HG03108 (cell line): ENCODE measurements at regions not wholly inside any gene's neighbourhood (a gene's known extent, or its start where the extent isn't known, plus 50 kb on each side); places are given as distances from the start of the nearest gene placed in this dataset.

Experiments
- ATAC-seq: cut with Tn5 transposase; IDR thresholded peaks from one replicate; pipeline ENCODE4 v1.9.1; 2021; ENCODE audit warnings: moderate library complexity; ENCODE audit not compliant: unreplicated experiment

DNA sequence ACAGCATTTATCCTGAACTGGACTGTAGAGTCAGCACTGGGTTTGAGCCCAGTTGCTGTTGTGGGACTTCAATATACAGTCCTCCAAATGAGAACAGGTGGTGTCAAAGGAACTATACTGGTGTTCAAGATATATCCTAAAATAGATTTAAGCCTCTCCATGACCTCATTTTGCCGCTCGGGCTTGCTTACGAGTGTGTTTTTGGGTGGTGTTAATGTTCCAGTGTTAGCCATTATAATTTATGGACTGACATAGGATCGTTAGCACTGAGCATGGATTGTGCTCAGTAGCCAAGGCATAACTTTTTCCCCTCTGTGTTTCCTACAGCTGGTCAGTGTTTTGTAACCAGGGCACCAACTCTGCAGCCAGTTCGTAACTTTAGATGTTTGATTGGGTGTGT lies 306.6 kb downstream of the SPATA31D1 start:
- no peak for ATAC-seq

DNA sequence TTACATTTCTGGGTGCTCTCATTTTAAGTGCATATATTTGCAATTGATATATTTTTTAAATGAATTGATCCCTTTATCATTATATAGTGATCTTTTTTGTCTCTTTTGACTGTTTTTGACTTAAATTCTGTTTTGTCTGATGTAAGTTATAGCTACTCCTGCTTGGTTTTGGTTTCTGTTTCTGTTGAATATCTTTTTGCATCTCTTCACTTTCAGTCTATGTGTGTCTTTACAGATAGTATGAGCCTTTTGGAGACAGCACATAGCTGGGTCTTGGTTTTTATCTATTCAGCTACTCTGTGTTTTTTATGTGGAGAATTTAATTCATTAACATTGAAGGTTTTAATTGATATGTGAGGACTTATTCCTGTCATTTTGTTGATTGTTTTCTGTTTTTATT lies 311.3 kb downstream of the SPATA31D1 start:
- ATAC-seq: no peak

DNA sequence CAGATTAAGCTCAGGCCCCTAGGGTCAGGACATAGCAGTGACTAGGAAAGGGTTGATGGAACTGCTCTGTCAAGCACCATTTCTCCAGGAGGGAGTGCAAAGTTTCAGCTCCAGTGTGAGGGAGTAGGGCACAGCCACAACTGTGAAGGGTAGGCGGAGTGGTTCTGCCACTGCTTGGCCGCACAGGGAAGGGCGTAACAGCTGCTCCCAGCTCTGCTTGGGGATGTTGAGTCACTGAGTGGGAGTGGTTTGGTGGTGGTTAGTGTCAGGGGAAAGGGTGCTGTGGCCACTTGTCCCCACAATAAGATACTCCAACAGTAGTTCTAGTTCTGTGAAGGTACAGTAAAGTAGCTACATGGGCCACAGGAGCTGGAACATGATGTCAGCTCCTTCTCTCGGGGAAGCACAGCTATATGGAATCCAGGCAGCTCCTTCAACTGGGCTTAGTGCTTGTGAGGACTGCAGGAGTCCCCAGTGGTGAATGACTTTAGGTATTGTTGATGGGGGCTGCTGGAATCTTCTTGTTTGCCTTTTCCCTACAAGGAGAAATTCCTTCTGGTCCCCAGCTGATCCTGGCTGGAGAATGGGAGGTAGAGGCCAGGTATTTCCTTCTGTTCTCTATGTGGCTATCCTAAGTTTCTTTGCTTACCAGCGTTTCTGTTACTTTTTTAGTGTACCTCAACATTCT lies 314.5 kb downstream of the SPATA31D1 start:
- ATAC-seq: no peak

DNA sequence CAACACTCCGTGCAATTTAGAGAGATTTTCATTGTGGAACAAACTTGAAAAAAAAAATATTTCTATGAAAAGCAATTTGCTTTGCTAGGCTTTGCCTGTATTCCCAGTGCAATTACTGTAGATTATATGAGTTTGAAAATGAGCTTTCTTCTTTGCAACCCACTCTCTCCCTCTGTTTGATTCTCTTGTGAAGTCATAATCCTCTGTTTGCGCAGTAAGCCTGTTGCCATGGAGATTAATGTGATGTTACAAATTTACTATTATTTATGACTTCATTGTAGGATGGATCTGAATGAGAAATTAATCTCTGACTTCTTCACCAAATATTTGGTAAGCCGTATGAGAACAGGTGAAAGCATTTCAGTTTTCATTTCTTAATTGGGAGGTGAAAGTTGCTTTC lies 320.3 kb downstream of the SPATA31D1 start:
- no peak for ATAC-seq

DNA sequence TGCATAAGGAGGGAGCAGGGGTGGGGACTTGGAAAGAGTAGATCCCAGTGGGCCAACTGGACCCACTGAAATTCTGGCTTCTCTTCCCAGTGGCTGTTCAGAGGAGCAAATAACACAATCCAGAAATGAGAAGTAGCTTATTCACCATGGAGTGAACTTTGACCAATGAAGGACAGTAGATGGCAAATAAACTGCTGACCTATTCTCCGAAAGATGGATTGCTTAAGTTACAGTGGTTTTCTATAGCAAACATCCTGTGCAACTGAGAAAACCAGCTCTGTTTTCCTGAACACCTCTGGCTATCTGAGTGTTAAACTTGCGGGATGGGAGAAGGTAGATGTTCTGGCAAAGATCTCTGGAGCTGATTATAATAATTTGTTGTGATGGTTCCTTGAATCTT lies 325.1 kb downstream of the SPATA31D1 start:
- no peak for ATAC-seq

DNA sequence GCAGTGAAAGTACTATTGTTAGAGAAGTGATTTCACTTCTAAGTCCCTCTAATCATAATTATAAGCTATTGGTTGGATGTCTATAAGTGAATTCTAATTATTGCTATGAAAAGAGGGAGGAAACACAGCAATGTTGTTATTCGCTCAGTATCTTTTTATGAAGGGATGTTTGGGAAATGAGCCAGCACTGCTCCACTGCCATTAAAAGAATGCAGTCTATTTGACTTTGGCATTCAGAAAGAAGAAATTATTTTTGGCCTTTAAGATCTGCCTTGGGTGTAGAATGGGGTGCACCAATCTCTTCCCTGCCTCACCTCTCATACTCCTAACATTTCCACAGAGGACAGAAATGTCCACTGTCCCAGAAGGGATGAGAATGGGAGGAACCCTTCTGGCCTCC lies 332.0 kb downstream of the SPATA31D1 start:
- no peak for ATAC-seq

DNA sequence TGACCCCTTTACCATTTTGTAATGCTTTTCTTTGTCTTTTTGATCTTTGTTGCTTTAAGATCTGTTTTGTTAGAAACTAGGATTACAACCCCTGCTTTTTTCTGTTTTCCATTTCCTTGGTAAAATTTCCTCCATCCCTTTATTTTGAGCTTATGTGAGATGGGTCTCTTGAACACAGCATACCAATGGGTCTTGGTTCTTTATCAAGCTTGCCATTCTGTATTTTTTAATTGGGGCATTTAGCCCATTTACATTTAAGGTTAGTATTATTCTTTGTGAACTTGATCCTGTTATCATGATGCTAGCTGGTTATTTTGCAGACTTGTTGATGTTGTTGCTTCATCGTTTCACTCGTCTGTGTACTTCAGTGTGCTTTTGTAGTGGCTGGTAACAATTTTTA lies 337.3 kb downstream of the SPATA31D1 start:
- ATAC-seq: no peak

DNA sequence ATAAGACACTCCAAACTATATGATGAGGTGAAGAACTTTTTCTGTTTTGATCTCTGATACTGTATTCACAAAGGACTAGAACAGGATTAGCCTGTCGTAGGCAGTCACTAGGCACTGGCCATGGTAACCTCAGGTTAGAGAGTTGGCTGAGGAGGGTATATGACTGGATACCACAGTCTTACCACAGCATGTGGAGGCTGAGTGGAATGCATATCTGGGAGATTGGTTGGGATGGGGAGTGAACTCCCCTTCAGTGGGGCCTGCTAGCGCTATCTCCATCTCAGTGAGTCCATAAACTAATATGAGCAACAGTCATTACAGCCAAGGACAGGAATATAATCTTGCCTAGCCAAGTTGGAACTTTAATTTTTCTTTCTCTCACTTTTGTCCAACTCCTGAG lies 339.1 kb downstream of the SPATA31D1 start:
- ATAC-seq: no peak

DNA sequence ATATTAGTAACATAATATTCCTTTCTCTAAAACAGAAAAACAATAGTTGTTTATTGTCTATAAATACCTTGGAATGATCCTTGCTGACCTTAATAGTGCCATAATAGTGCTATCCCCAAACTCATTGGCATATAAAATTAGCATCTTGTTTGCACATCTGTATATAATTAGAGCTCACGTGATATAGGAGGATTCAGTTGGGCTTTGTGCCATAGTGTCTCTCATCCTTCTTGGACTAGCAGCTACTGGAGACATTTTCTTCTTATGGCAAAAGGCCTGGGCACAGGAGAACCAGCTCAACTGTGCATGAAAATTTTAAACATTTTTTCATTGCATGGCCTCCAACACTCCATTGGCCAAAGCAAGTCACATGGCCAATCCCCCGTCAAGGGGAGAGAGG lies 342.5 kb downstream of the SPATA31D1 start:
- no peak for ATAC-seq

DNA sequence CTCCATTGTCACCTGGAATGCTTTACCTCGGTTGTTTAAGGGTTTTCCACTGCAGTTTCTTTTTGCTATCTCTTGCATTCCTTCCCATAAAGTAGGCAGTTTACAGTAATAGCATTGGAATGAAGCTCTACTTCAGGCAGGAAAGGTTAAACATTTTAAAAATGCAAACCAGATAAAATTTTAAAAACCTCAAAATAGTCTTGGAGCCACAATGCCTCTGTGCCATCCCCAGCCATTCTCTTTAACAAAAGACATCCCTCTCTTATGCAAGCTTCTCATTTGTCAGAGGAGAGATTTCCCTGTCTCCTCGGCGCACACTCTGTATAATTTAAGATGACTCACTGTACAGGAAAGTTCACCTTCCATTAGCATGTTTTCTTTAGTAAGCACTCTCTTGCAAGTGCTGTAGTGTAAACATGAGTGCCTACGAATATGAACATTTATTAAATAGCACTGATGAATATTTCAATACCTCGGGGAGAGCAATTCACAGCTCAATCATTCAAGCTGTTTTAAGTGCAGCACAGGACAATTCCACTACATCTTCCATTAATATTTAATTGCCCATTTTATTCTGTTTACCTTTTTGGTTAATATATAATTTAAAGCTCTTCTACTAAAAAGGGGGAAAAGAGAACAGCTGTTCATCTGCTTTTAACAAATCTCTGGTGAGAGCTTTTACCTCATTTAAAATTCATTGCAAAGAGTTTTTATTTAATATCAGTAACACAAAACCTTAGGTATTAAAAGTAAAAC lies 343.6 kb downstream of the SPATA31D1 start:
- no peak for ATAC-seq

DNA sequence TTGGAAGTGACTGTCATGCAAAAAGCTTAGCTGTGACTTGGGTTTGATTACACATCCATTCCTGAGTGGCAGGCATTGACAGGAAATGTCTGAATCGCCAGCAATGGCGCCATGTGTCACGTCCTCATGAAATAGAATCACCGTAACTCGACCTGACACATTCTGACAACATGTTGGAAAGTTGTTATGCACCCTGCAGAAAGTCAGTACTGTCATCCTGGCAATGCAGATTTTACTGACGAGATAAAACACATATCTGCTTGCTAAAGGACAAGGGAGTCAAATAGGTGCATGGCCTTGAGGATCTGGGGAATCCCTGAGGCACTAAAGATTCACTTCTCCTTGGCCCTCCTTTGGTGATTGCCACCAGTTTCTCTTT lies 344.2 kb downstream of the SPATA31D1 start:
- ATAC-seq: no peak

DNA sequence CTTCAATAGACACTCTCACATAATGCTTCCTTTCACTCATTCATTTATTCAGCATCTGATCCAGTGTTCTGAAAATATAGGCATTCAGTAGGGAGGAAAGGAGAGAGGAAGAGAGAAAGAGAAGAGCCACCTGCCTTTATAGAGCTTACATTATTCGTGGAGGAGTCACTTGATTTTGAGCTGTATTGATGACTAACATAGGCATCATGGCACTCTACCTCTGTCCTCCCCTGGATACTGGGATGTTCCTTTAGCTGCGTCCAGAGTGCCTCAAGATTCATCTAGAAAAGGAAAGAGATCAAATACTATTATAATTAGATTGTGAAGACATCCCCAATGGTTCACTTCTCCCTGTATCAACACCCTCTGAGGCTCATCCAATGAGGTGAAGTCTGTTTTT lies 345.1 kb downstream of the SPATA31D1 start:
- no peak for ATAC-seq

DNA sequence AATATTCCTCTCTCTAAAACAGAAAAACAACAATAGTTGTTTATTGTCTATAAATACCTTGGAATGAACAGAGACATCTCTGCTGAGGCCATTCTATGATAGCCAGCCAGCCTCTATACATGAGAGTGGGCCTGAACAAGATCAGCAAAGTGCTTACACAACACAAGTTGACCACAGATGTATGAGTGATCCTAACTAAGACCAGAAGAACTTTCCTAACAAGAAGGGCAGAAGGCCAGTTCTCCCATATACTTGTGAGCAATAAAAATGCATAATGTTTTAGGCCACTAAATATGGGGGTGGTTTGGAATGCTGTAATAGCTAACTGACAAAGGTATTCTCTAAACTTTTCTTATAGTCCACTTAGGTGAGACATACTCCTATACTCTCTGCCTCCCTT lies 345.7 kb downstream of the SPATA31D1 start:
- no peak for ATAC-seq

DNA sequence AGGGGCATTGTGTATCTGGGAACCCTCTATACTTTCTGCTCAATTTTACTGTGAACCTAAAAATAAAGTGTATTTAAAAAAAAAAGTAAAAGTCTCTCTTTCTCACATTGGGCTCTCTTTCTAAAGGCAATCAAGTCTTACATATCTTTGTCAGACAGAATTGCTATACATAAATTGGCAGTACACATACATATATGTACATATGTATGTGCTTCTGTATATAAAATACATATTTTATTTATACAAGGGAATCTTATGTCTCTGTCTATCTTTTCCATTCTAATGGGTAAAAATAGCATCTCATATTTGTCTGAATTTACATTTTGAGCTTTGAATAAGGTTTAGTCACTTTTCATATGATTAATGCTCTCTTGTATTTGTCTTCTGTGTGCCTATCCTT lies 348.8 kb downstream of the SPATA31D1 start:
- ATAC-seq: no peak

DNA sequence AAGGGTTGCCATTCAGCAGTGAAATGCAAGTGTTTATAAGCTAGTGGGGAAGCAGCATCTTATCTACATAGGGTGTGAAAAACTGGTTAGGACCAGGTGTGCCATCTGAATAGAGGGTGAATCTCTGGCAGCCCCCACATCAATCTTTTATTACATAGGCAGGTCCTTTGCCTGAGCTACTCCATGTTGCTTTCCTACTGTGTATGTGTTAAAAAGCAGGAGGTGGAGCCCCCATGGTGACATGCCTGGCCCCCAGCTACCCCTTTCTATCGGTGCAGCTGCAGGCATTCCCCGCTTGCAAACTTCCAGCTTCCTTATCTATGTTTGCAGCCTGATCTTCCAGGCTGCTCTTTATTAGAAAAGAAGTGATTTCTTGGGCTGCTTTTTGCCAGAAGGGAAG lies 353.5 kb downstream of the SPATA31D1 start:
- ATAC-seq: no peak

DNA sequence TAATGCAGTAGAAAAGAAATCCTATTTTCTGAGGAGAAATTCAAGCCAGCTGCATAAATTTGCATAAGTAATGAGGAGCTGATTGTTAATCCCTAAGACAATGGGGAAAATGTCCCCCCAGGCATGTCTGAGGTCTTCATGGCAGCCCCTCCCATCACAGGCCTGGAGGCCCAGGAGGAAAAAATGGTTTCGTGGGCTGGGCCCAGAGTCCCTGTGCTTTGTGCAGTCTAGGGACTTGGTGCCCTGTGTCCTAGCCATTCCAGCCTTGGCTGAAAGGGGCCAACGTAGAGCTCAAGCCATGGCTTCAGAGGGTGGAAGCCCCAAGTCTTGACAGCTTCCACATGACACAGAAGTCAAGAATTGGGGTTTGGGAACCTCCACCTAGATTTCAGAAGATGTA lies 357.5 kb downstream of the SPATA31D1 start:
- ATAC-seq: no peak

DNA sequence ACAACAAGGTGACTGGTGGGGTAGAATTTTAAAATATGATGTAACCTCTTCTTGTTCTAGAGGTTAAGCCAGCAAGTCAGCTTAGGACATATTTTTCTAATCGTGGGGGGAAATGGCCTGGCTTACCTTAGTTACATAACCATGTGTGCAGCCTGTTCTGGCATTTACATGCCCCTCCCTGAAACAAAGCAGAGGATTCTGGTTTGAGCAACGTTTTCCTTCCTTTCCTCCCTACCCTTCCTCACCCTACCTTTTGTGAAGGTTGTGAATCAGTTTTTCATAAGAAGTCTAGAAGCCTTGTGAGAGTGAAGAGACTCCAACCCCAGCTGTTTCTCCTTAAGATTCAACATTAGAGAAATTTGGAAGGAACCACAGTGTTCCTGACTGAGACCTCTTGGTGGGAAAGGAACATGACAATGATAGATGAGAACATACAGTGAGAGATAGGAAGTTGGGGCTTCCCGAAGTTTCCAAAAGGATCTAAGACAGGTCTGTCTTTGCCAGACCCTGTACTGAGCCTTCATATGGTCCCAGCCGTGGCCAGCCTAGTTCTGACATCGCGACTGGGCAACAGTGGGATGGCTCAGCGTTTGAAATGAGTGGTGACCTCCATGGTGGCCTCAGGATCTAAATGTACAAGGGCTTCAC lies 365.2 kb downstream of the SPATA31D1 start:
- ATAC-seq: no peak

DNA sequence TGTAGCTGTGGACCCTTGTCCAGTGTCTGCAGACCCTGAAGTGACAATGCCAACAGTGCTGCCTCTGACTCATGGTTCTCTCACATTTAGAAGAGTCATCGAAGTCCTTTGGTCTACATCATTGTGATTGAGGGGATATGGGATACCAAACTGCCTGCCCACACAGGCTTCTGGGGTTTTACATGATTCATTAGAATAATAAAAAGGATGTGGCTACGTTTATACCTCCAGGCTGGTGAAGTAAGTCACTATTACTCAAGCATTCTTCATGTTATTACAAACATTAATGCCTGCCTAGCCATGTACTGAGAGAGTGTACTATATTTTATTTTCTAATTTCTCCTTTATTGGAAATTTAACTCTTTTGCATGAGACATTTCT lies 365.7 kb downstream of the SPATA31D1 start:
- ATAC-seq: no peak

DNA sequence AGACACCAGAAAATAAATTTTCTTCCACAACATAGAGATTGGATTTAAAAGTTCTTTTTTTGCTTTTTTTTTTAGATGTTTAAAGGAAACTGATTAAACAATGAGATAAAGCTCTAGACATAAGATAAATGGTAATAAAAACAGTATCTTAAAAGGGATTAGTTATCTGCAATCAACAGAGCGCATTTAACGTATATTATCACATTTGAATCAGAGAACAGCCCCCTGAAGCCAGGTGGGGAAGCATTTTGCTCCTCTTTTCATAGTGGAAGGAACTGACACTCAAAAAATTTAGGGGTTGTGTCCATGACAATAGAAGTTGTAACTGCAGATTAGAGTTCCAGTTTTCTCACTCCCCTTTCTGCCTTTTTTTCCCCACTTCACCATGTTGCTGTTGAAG lies 367.6 kb downstream of the SPATA31D1 start:
- ATAC-seq: no peak

DNA sequence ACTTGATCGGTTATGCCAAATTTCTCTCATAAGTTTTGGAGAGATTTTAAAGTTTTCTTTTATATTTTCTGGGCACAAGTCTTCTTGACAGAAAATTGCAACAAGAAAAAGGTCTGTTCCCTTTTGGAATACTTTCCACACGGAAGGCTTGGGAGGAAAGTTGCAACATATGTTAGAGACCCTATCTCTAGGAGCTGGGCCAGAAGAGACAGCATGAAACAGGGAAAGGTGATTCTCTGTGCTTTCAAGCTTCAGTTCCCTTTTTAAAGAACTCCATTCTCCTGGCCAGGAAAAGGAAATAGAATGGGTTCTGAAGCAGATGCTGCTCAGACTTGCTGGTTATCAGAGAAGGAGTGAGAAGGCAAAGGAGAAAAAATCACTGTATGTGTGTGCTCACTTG lies 368.3 kb downstream of the SPATA31D1 start:
- no peak for ATAC-seq

DNA sequence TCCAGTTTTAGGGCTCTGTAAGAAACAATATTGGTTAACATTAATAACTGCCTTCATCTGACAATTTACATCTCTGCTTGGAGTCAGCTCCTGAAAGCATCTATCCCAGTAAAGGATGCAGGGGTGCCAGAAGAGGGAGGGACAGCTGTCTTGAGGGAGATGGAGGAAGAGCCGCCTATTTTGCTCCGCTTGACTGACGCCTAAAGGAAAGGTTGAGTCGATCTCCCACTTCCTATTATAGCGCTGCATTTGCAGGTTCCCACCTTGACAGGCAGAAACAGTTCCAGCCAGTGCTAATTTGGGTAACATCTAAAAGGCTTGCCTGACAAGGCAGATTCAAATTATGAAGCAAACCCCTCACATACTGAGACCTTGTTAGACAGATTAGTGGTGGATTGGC lies 374.6 kb downstream of the SPATA31D1 start:
- ATAC-seq: no peak

DNA sequence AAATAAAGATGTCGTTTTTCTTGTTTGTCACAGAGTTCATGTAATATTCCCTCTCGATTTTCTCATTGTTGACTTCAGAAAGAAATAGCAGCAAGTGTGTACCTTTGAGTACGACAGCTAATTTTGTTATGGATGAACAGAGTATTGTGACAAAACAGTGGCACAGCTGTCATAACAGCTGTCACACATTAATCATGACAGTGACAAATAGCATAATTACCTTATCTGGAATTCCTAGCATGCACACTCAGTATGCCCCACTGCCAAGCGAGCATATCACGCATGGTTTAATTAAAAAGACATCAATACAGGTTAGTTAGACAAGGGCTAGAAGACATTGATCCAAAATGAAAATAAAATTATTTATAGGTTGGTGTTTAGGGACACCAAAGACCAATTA lies 375.1 kb downstream of the SPATA31D1 start:
- no peak for ATAC-seq
